22Rv1 (cell line): ENCODE measurements at regions not wholly inside any gene's neighbourhood (a gene's known extent, or its start where the extent isn't known, plus 50 kb on each side); places are given as distances from the start of the nearest gene placed in this dataset.

ENCODE experiments used
- H3K27ac ChIP-seq: fragments of 450-650 bp; 2 replicates; pipeline ENCODE4 v1.5.1; 2017
- CTCF ChIP-seq: fragments of 450-650 bp; IDR thresholded peaks from 2 replicates; pipeline ENCODE4 v1.5.1; 2017; ENCODE audit warnings: mild to moderate bottlenecking
- ZFX ChIP-seq: fragments of 450-650 bp; IDR thresholded peaks from 2 replicates; pipeline ENCODE4 v1.6.1; 2017; ENCODE audit warnings: antibody characterized with exemption, borderline replicate concordance

- no peak for TF ChIP-seq CTCF
- H3K27ac ChIP-seq = no peak overlapping the region
Observed at GRCh38 chr14:34075042-34075744, 124.3 kb upstream of the EGLN3 start.

DNA sequence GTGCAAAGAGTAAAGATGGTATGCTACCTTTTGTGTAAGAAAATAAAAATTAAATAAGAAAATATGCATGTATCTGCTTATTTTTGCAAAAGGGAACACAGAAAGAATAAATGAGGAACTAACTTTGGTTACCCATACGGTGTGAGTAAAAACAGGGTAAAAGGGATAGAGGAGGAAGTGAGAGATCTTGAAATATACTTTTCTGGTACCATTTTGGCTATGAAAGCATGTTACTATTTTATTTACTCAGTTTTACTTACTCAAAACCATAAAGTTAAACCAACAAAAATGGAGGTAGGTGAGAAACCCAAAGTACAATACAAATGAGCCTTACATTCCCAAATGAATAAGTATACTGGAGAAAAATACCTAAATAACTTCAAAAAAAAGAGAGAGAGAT is 122.0 kb upstream of the EGLN3 start:
- no peak for TF ChIP-seq ZFX
- TF ChIP-seq CTCF = no peak
- H3K27ac ChIP-seq = no peak overlapping the region

DNA sequence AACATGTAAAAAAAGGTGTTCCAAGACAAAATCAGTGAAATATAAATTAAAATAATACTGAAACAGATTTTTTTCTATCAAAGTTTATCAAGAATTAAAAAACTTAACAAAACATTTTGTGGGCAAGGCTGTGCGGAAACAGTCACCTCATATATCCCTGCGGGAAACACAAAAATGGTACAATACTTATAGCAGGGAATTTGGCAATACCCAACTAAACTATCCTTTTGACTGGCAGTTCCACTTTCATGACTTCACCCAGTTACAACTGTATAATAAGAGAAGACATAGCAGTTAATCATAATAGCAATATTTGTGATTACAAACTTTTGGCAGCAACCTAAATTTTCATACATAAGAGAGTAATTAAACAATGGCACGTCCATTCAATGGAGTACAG is 121.5 kb upstream of the EGLN3 start:
- no peak for TF ChIP-seq CTCF
- TF ChIP-seq ZFX = no peak
- H3K27ac ChIP-seq = no peak overlapping the region

DNA sequence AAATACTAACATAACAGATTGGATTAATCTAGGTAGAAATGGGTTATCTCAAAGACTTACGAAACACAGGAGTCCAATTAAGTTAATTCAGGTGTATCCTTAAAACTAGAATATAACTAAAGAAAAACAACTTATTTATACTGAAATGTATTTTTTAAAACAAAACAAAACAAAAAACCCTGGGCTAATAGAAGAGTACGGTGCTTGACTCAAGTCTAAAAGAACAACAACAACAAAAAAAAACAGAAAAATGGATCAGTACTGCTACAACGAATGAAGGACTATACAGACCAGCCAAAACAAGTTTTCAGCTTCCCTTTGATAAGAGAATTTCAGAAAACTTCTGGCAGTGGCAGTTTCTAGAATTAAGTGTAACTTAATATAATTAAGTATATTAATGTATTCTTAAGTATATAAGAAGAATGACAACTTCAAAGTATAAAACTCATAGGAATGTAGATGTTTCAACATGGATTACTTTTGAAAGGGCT is 120.1 kb upstream of the EGLN3 start:
- H3K27ac ChIP-seq = no peak overlapping the region
- no peak for TF ChIP-seq ZFX
- TF ChIP-seq CTCF = no peak

- H3K27ac ChIP-seq = no peak overlapping the region
- TF ChIP-seq CTCF = no peak
- no peak for TF ChIP-seq ZFX
Observed at GRCh38 chr14:34069854-34070582, 119.1 kb upstream of the EGLN3 start.

DNA sequence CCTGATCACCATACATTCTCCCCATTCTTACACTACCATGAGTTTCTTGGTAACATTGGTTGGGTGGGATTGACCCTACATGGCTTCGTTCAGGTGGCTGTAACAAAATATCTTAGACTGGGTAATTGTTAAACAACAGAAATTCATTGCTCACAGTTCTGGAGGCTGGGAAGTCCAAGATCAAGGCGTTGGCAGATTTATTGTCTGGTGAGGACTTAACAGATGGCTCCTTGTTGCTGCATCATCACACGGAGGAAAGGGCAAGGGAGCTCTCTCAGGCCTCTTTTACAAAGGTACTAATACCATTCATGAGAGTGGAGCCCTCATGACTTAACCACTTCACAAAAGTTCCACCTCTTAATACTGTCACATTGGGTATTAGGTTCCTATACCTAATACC is 116.7 kb upstream of the EGLN3 start:
- TF ChIP-seq ZFX (no peak), CTCF (no peak)
- no peak overlapping the region for H3K27ac ChIP-seq
